ENCODE measurements at regions not wholly inside any gene's neighbourhood (a gene's known extent, or its start where the extent isn't known, plus 50 kb on each side); places are given as distances from the start of the nearest gene placed in this dataset.

DNA sequence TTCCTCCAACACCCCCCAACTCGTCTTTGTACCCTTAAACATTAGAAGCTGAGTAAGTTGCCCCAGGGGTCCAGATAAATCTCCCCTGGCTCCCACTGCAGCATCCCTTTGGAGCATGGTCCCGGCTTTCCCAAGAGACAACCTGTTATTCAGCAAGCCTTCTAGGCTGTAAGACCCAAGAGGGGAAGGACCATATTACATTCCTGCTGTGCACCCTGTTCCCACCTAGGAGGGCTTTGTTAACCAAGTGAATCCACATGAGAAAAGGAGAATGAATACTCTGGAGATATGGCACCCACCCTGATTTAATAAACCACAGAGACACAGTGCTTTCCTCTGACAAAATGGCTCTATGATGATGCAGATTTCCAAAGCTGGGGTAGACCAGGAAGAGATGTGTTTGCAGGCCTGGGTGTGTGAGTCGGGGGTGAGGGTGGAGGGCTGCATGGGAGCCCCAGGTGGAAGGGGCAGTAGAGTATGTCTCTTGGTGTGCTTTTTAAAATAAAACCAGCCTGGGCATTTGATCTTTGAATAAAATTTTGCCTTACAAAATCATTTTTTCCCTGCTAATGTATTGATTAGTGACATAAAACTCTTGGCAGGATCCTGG lies 325.2 kb downstream of the DRD1 start:
- TF ChIP-seq, protein P1, sequence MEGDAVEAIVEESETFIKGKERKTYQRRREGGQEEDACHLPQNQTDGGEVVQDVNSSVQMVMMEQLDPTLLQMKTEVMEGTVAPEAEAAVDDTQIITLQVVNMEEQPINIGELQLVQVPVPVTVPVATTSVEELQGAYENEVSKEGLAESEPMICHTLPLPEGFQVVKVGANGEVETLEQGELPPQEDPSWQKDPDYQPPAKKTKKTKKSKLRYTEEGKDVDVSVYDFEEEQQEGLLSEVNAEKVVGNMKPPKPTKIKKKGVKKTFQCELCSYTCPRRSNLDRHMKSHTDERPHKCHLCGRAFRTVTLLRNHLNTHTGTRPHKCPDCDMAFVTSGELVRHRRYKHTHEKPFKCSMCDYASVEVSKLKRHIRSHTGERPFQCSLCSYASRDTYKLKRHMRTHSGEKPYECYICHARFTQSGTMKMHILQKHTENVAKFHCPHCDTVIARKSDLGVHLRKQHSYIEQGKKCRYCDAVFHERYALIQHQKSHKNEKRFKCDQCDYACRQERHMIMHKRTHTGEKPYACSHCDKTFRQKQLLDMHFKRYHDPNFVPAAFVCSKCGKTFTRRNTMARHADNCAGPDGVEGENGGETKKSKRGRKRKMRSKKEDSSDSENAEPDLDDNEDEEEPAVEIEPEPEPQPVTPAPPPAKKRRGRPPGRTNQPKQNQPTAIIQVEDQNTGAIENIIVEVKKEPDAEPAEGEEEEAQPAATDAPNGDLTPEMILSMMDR (IDR thresholded peaks at IDR 0.05): no peak
- TF ChIP-seq, protein P2, sequence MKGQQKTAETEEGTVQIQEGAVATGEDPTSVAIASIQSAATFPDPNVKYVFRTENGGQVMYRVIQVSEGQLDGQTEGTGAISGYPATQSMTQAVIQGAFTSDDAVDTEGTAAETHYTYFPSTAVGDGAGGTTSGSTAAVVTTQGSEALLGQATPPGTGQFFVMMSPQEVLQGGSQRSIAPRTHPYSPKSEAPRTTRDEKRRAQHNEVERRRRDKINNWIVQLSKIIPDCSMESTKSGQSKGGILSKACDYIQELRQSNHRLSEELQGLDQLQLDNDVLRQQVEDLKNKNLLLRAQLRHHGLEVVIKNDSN (IDR thresholded peaks at IDR 0.05; ENCODE audit: borderline replicate concordance, low read depth): no peak
- TF ChIP-seq, protein P3, sequence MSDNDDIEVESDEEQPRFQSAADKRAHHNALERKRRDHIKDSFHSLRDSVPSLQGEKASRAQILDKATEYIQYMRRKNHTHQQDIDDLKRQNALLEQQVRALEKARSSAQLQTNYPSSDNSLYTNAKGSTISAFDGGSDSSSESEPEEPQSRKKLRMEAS (IDR thresholded peaks at IDR 0.05; ENCODE audit: low read depth): no peak
- no peak for TF ChIP-seq EP300 (IDR thresholded peaks at IDR 0.05; ENCODE audit: borderline replicate concordance in 1 of 2, low read depth in 1 of 2, low read length in 1 of 2)
- TF ChIP-seq GATA2 (CRISPR knock-in tag; IDR thresholded peaks at IDR 0.05): no peak
- TF ChIP-seq NRF1 (IDR thresholded peaks at IDR 0.05; ENCODE audit: low read depth, low read length): no peak
- TF ChIP-seq TEAD4 (IDR thresholded peaks at IDR 0.05; ENCODE audit: borderline replicate concordance, insufficient read depth): no peak

Measured in SK-N-SH (cell line).